Common myeloid progenitor, CD34-positive (primary cell): ENCODE measurements at regions not wholly inside any gene's neighbourhood (a gene's known extent, or its start where the extent isn't known, plus 50 kb on each side); places are given as distances from the start of the nearest gene placed in this dataset.

Source experiments
- CTCF ChIA-PET: fragments of 350-600 bp; sonication (Branson Sonifier 250); formaldehyde crosslinking; loops from one replicate; lab custom pipeline; 2021; ENCODE audit warnings: antibody characterized with exemption; lab: Charles Lee
- POLR2A ChIA-PET: fragments of 350-600 bp; sonication (Branson Sonifier 250); formaldehyde crosslinking; loops from one replicate; lab custom pipeline; 2021; ENCODE audit warnings: antibody characterized with exemption; lab: Charles Lee
- DNase-seq, 3 donors: peaks; one replicate each; pipeline versions ENCODE4 v3.0.0 to v3.0.0-alpha.2; 2013
- H3K27ac ChIP-seq, 2 experiments: 1 replicate in 1 of 2; 2 replicates in 1 of 2; pipeline ENCODE4 v1.7.0; 2013; ENCODE audit warnings: inconsistent platforms in 2 of 2, low read length in 2 of 2, mild to moderate bottlenecking in 2 of 2, low read depth in 1 of 2, moderate library complexity in 1 of 2; ENCODE audit not compliant: severe bottlenecking in 2 of 2, insufficient read depth in 1 of 2, poor library complexity in 1 of 2
- H3K27me3 ChIP-seq, 5 experiments: replicated peaks in 2 of 5; 1 replicate in 3 of 5; 2 replicates in 2 of 5; pipeline versions ENCODE4 v1.6.1 to v1.7.0; 2013; ENCODE audit warnings: low read length in 4 of 5, mild to moderate bottlenecking in 2 of 5, moderate library complexity in 2 of 5, inconsistent platforms in 1 of 5; ENCODE audit not compliant: insufficient read depth in 5 of 5, control insufficient read depth in 4 of 5
- H3K36me3 ChIP-seq, 4 experiments: 1 replicate in 2 of 4; 2 replicates in 2 of 4; pipeline versions ENCODE4 v1.6.1 to v1.7.0; 2013; ENCODE audit warnings: low read length in 3 of 4, control low read depth in 1 of 4, mild to moderate bottlenecking in 1 of 4; ENCODE audit not compliant: control insufficient read depth in 4 of 4, insufficient read depth in 4 of 4
- H3K4me1 ChIP-seq, 4 experiments: 1 replicate in 3 of 4; 2 replicates in 1 of 4; pipeline versions ENCODE4 v1.6.1 to v1.7.1; 2013; ENCODE audit warnings: low read length in 3 of 4, mild to moderate bottlenecking in 3 of 4, control low read depth in 1 of 4, inconsistent platforms in 1 of 4, moderate library complexity in 1 of 4; ENCODE audit not compliant: control insufficient read depth in 4 of 4, insufficient read depth in 4 of 4; ENCODE audit errors: control extremely low read depth in 1 of 4
- H3K4me3 ChIP-seq, 7 experiments: 1 replicate in 4 of 7; 2 replicates in 3 of 7; pipeline versions ENCODE4 v1.5.1 to v1.7.0; 2013; ENCODE audit warnings: mild to moderate bottlenecking in 7 of 7, low read length in 6 of 7, moderate library complexity in 6 of 7, inconsistent platforms in 2 of 7, low read depth in 2 of 7, control low read depth in 1 of 7; ENCODE audit not compliant: insufficient read depth in 4 of 7, control insufficient read depth in 1 of 7; ENCODE audit errors: extremely low read depth in 1 of 7
- H3K9me3 ChIP-seq, 5 experiments: 1 replicate in 4 of 5; 2 replicates in 1 of 5; pipeline versions ENCODE4 v1.6.1 to v1.7.1; 2013; ENCODE audit warnings: low read length in 4 of 5, mild to moderate bottlenecking in 2 of 5, inconsistent platforms in 1 of 5, low read depth in 1 of 5, moderate library complexity in 1 of 5; ENCODE audit not compliant: control insufficient read depth in 4 of 5, insufficient read depth in 2 of 5; ENCODE audit errors: control extremely low read depth in 1 of 5
- WGBS: methylation state at CpG from one replicate; pipeline ENCODE4 v1.1.5; 2013; ENCODE audit not compliant: insufficient coverage; 5-methylcytosine and 5-hydroxymethylcytosine counted together

GRCh38 chr1:91584878-91585277 is 84.2 kb downstream of the CDC7 start:
- no peak for DNase-seq
- Histone ChIP-seq H3K4me3 (no peak overlapping the region), H3K4me1 (peaks cover 0 to 14% (median 5%) of the 10 kb centered on the region in 4 experiments), H3K9me3 (no peaks in the 10 kb centered on the region), H3K27me3 (no peaks in the 10 kb centered on the region), H3K27ac (no peak overlapping the region), H3K36me3 (no peaks in the 10 kb centered on the region)
- ChIA-PET CTCF (no interaction called here), POLR2A (no interaction called here)
- 37% methylated on average over 4 of the region's 4 CpGs for WGBS

- Histone ChIP-seq H3K4me1 (peaks cover 0 to 14% (median 5%) of the 10 kb centered on the region in 4 experiments), H3K36me3 (no peaks in the 10 kb centered on the region), H3K27me3 (no peaks in the 10 kb centered on the region), H3K27ac (no peak overlapping the region), H3K9me3 (no peaks in the 10 kb centered on the region), H3K4me3 (no peak overlapping the region)
- 81% methylated on average over 4 of the region's 5 CpGs for WGBS
- DNase-seq, result no peak
- ChIA-PET CTCF (no interaction called here), POLR2A (no interaction called here)
Observed at GRCh38 chr1:91585502-91585901, 84.9 kb downstream of the CDC7 start.

- no peaks in the 10 kb centered on the region for H3K9me3 ChIP-seq
- 95% methylated on average over 7 of the region's 7 CpGs for WGBS
- no peak overlapping the region for H3K4me3 ChIP-seq
- peaks cover 0 to 18% (median 9%) of the 10 kb centered on the region in 4 experiments for H3K4me1 ChIP-seq
- no peaks in the 10 kb centered on the region for H3K27me3 ChIP-seq
- H3K36me3 ChIP-seq, result no peaks in the 10 kb centered on the region
- ChIA-PET POLR2A (no interaction called here), CTCF (no interaction called here)
- no peak overlapping the region for H3K27ac ChIP-seq
- no peak for DNase-seq
Observed at GRCh38 chr1:91585982-91586381, 85.3 kb downstream of the CDC7 start.

GRCh38 chr1:91589437-91589836 is 88.8 kb downstream of the CDC7 start:
- Histone ChIP-seq H3K36me3 (no peaks in the 10 kb centered on the region), H3K4me3 (no peak overlapping the region), H3K9me3 (no peaks in the 10 kb centered on the region), H3K27me3 (no peaks in the 10 kb centered on the region), H3K27ac (no peak overlapping the region), H3K4me1 (peaks cover 5 to 26% (median 12%) of the 10 kb centered on the region in 4 experiments)
- POLR2A ChIA-PET, result no interaction called here
- DNase-seq, result no peak
- CTCF ChIA-PET, result interaction anchor here (1.3 kb wide), 1 partner anchor 14 kb away, joined by 4 read pairs; no protein-coding TSS in a partner anchor

GRCh38 chr1:91591175-91591974 is 90.7 kb downstream of the CDC7 start:
- H3K27ac ChIP-seq, result no peak overlapping the region
- peaks cover 5 to 13% (median 7%) of the 10 kb centered on the region in 4 experiments for H3K4me1 ChIP-seq
- CTCF ChIA-PET, result interaction anchor here (0.8 kb wide), 1 partner anchor 238 kb away, joined by 3 read pairs; no protein-coding TSS in a partner anchor
- peak overlapping the region in 3 of 7 experiments; percentile 4 to 21 (median 15) for H3K4me3 ChIP-seq
- no peaks in the 10 kb centered on the region for H3K36me3 ChIP-seq
- no peaks in the 10 kb centered on the region for H3K9me3 ChIP-seq
- POLR2A ChIA-PET, result no interaction called here
- H3K27me3 ChIP-seq, result no peaks in the 10 kb centered on the region
- 18% methylated on average over 12 of the region's 13 CpGs for WGBS
- peak; percentile 33 to 85 (median 80) for DNase-seq

- Histone ChIP-seq H3K9me3 (no peaks in the 10 kb centered on the region), H3K4me3 (no peak overlapping the region), H3K36me3 (no peaks in the 10 kb centered on the region), H3K27ac (no peak overlapping the region), H3K4me1 (peaks cover 5 to 13% (median 7%) of the 10 kb centered on the region in 4 experiments), H3K27me3 (no peaks in the 10 kb centered on the region)
- DNase-seq, result no peak
- CTCF ChIA-PET, result no interaction called here
- POLR2A ChIA-PET, result interaction anchor here (0.8 kb wide), 1 partner anchor 10 kb away, joined by 4 read pairs; no protein-coding TSS in a partner anchor
- WGBS, result 98% methylated on average over 4 of the region's 5 CpGs
Observed at GRCh38 chr1:91592716-91593477, 92.2 kb downstream of the CDC7 start.
